Osteoblast (primary cell): ENCODE measurements at regions not wholly inside any gene's neighbourhood (a gene's known extent, or its start where the extent isn't known, plus 50 kb on each side); places are given as distances from the start of the nearest gene placed in this dataset.

Experiments used
- DNase-seq: peaks from one replicate; pipeline ENCODE4 v3.0.0; 2011; ENCODE audit warnings: low spot score, mixed read lengths; ENCODE audit not compliant: insufficient read length; ENCODE audit errors: missing footprints
- H2AFZ ChIP-seq: 2 replicates; pipeline ENCODE4 v1.6.0; 2011; ENCODE audit warnings: mild to moderate bottlenecking, low read length
- H3K27ac ChIP-seq: 2 replicates; pipeline ENCODE4 v1.5.1; 2011; ENCODE audit warnings: mild to moderate bottlenecking, low read depth, low read length, moderate library complexity
- H3K27me3 ChIP-seq: 2 replicates; pipeline ENCODE4 v1.6.0; 2012; ENCODE audit warnings: mild to moderate bottlenecking, control low read depth, inconsistent platforms, low read length, moderate library complexity; ENCODE audit not compliant: insufficient read depth
- H3K36me3 ChIP-seq: 2 replicates; pipeline ENCODE4 v1.5.1; 2011; ENCODE audit warnings: mild to moderate bottlenecking, low read length, control low read depth, moderate library complexity; ENCODE audit not compliant: insufficient read depth
- H3K4me1 ChIP-seq: 2 replicates; pipeline ENCODE4 v1.5.1; 2011; ENCODE audit warnings: mild to moderate bottlenecking, low read length, control low read depth, moderate library complexity; ENCODE audit not compliant: insufficient read depth
- H3K4me2 ChIP-seq: 2 replicates; pipeline ENCODE4 v1.6.0; 2011; ENCODE audit warnings: mild to moderate bottlenecking, low read length; ENCODE audit not compliant: insufficient read depth
- H3K4me3 ChIP-seq: fragments of 200-600 bp; sonication (generic); 3 replicates; pipeline ENCODE4 v1.5.1; 2012; ENCODE audit warnings: mild to moderate bottlenecking, low read length, inconsistent platforms; ENCODE audit not compliant: insufficient read depth
- H3K79me2 ChIP-seq: 2 replicates; pipeline ENCODE4 v1.6.0; 2012; ENCODE audit warnings: mild to moderate bottlenecking, low read length, control low read depth, inconsistent platforms; ENCODE audit not compliant: insufficient read depth
- H3K9me3 ChIP-seq: 2 replicates; pipeline ENCODE4 v1.5.1; 2011; ENCODE audit warnings: low read depth, low read length, control low read depth
- H4K20me1 ChIP-seq: 2 replicates; pipeline ENCODE4 v1.6.0; 2012; ENCODE audit warnings: mild to moderate bottlenecking, low read length, control low read depth; ENCODE audit not compliant: insufficient read depth
- TF ChIP-seq, protein P1 (sequence below): IDR thresholded peaks from 2 replicates; pipeline ENCODE4 v1.5.1; 2011; ENCODE audit warnings: mild to moderate bottlenecking, low read depth, low read length, moderate library complexity; ENCODE audit errors: extremely low read depth

DNA sequence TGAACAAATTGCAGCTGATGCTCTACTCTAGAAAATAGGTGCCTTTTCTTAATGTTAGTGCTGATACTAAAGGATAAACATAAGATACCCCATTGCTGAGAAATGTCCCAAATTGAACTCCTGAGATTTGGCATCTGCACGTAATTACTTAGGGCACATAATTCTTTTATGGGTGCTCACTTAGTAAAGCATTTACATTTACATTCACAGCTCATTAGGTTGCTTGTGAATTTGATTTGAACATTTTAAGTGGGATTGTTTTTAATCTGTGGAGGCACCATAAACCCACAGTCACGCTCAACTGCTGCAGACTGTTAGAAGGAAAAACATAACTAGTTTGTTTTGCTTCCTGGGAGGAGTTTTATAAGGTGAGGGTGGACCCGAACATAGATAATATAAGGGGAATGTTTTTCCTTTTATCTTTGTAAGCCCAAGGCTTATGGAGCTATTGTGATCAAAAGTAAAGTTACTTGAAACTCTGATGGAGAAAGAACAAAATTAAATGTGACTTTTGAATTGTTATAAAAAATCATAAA lies 560.8 kb downstream of the REEP3 start:
- Histone ChIP-seq H4K20me1 (no peaks in the 10 kb centered on the region), H3K9me3 (no peaks in the 10 kb centered on the region), H3K4me3 (no peak overlapping the region), H2AFZ (no peak overlapping the region), H3K79me2 (no peaks in the 10 kb centered on the region), H3K4me2 (no peak overlapping the region), H3K4me1 (no peaks in the 10 kb centered on the region), H3K36me3 (no peaks in the 10 kb centered on the region), H3K27ac (no peak overlapping the region), H3K27me3 (no peaks in the 10 kb centered on the region)
- TF ChIP-seq, protein P1, sequence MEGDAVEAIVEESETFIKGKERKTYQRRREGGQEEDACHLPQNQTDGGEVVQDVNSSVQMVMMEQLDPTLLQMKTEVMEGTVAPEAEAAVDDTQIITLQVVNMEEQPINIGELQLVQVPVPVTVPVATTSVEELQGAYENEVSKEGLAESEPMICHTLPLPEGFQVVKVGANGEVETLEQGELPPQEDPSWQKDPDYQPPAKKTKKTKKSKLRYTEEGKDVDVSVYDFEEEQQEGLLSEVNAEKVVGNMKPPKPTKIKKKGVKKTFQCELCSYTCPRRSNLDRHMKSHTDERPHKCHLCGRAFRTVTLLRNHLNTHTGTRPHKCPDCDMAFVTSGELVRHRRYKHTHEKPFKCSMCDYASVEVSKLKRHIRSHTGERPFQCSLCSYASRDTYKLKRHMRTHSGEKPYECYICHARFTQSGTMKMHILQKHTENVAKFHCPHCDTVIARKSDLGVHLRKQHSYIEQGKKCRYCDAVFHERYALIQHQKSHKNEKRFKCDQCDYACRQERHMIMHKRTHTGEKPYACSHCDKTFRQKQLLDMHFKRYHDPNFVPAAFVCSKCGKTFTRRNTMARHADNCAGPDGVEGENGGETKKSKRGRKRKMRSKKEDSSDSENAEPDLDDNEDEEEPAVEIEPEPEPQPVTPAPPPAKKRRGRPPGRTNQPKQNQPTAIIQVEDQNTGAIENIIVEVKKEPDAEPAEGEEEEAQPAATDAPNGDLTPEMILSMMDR: no peak
- no peak for DNase-seq

DNA sequence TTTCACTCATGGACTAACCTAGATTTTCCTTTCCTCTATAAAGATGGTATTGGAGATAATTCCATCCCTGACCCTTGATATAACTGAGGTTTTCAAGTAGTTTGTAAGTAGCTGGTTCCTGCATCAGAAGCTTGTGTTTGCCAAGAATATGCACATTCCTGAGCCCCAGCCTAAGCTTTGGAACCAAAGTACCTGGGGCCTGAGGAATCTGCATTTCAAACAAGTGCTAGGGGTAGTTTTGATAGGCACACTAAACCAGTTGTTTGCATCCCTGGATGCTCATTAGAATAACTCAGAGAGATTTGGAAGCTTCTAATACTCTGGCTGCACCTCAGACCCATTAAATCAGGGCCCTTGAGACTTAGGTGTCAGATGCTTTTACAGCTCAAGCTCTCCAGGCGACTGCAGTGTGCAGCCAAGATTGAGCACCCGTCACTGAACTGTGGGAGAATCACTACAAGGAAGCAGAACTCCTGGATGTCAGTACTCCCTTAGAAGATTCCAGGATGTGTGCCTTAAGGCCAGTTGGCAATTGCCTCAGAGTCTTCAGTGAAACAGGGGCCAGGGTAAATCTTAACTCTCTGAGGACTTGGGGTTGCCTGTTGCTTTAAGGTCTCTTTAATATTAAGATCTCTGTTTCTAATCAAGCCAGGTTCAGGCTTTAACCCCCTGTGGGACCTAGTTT lies 565.0 kb downstream of the REEP3 start:
- Histone ChIP-seq H3K27me3 (no peaks in the 10 kb centered on the region), H3K36me3 (no peaks in the 10 kb centered on the region), H3K4me1 (no peaks in the 10 kb centered on the region), H4K20me1 (no peaks in the 10 kb centered on the region), H3K9me3 (no peaks in the 10 kb centered on the region), H3K4me2 (no peak overlapping the region), H2AFZ (no peak overlapping the region), H3K79me2 (no peaks in the 10 kb centered on the region), H3K27ac (no peak overlapping the region), H3K4me3 (no peak overlapping the region)
- DNase-seq: no peak
- TF ChIP-seq, protein P1: no peak

DNA sequence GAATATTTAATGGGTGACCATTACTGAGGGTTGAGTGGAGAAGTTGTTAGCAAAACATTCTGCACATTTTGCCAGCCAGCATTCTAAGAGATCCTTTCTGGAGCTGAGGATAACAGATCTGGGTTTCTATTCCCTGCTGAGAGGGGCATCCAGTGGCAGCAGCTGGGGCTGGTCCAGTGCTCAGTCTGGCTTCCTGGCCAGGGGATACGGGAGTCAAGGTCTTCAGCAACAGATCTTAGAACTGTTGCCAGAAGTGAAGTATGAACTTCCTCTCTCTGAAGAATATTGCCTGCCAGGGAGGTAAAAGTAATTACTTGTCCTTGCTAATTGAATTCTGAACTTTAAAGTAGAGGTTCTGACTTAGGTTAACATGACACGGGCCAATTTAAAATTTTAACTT lies 568.4 kb downstream of the REEP3 start:
- no peaks in the 10 kb centered on the region for H3K4me1 ChIP-seq
- H3K36me3 ChIP-seq: no peaks in the 10 kb centered on the region
- no peaks in the 10 kb centered on the region for H3K79me2 ChIP-seq
- DNase-seq: no peak
- no peaks in the 10 kb centered on the region for H4K20me1 ChIP-seq
- no peak overlapping the region for H3K27ac ChIP-seq
- no peak overlapping the region for H3K4me3 ChIP-seq
- H3K27me3 ChIP-seq: no peaks in the 10 kb centered on the region
- TF ChIP-seq, protein P1: no peak
- no peak overlapping the region for H3K4me2 ChIP-seq
- no peaks in the 10 kb centered on the region for H3K9me3 ChIP-seq
- H2AFZ ChIP-seq: no peak overlapping the region

DNA sequence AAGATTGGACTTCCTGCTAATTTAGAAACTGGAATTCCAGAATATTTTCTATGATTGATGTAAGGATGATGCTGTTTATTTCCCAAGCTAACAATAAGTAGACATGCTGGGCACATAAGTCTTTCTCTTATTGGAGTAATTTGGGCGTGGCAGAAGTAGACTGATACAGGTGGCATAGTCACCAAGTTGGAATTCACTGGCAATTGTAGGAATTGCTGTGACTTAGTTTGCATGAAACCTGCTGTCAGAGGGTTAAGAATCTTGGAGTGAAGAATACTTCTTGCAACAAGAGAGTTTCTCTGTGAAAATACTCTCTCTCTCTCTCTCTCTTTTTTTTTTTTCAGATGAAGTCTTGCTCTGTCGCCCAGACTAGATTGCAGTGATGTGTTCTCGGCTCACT lies 569.7 kb downstream of the REEP3 start:
- Histone ChIP-seq H3K27me3 (no peaks in the 10 kb centered on the region), H3K4me2 (no peak overlapping the region), H3K4me3 (no peak overlapping the region), H3K79me2 (no peaks in the 10 kb centered on the region), H2AFZ (no peak overlapping the region), H4K20me1 (no peaks in the 10 kb centered on the region), H3K27ac (no peak overlapping the region), H3K9me3 (no peaks in the 10 kb centered on the region), H3K4me1 (no peaks in the 10 kb centered on the region), H3K36me3 (no peaks in the 10 kb centered on the region)
- no peak for DNase-seq
- TF ChIP-seq, protein P1: no peak
